Fibroblast of skin of scalp (primary cell): ENCODE measurements at regions not wholly inside any gene's neighbourhood (a gene's known extent, or its start where the extent isn't known, plus 50 kb on each side); places are given as distances from the start of the nearest gene placed in this dataset.
"Not testable (repeated sequence)": the region's sequence is repeated elsewhere in the genome, so short reads cannot be mapped to it uniquely, and the experiment has no call there.

Experiments
- DNase-seq: peaks from one replicate; pipeline ENCODE4 v3.0.0-alpha.2; 2013

DNA sequence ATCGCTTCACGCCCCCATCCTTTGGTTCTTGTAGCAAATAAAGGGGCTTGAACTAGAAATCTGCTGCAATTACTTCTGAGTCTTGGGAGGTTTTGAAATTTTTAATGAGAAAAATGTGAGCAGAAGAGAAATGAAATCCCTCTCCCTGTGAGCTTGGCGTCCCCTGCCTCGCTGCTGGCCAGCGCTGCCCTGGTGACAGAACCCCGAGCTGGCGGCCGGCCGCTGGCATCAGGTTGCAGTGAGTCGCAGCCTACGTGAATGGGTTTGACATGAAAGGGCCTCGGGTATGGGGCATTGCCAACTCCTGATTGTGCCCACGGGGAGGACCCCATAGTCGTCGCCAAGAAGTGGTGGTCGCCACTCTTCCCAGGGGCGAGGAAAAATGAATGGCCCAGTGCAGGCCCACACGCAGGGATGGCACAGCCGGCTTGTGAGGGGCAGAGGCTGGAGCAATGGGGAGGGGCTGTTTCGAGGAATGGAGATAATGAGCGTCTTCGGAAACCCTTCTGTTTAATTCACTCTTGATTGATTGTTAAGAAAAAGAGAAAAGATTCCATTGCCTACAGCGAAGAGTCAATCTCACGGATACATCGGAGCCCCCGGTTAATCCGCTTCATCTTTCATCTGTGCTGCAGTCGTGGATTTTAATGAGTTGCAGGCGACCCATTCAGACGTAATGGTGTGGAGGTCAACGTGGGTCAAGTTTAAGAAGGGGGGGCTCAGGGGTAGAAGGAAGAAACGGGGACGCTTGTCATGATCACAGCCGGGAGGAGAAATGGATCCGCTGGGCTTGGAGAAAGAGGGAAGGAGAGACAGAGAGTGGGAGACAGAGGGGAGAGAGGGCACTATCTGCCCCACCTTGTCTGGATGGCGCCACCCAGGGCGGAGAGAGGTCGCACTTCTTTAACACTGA is 380.1 kb downstream of the THBS2 start:
- DNase-seq, result no peak

DNA sequence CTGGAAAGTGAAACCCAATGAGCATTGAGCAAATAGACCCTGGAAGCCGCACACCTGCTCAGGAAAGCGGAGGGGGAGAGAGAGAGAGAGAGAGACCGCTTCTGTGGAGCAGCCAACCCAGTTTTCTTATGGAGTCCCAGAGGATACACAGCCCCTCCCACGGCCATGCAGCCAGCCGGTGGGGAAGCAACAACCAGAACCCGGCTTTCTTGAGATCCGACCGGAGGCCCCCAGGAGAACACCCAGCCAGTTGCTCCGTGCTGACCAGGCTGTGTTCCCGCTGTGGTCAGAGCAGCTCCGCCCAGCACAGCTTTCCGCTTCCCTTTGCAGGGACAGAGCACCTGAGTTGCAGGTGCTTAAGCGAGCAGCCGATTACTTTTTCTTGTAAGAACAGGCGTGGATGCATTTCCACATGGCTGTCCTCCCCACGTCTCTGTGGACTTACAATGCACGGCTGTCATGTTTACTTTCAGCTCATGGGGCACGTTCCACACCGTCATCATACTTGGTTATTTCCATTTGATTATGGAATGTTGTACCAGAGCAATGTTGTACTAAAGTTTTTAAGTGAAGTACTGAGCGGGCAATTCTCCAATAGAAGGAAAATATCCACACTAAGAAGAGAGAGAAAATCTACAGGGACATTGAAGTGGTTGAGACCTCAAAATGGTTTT is 381.9 kb downstream of the THBS2 start:
- DNase-seq, result no peak

- no peak for DNase-seq
Measured at GRCh38 chr6:168870982-168871381, 382.7 kb downstream of the THBS2 start.

DNA sequence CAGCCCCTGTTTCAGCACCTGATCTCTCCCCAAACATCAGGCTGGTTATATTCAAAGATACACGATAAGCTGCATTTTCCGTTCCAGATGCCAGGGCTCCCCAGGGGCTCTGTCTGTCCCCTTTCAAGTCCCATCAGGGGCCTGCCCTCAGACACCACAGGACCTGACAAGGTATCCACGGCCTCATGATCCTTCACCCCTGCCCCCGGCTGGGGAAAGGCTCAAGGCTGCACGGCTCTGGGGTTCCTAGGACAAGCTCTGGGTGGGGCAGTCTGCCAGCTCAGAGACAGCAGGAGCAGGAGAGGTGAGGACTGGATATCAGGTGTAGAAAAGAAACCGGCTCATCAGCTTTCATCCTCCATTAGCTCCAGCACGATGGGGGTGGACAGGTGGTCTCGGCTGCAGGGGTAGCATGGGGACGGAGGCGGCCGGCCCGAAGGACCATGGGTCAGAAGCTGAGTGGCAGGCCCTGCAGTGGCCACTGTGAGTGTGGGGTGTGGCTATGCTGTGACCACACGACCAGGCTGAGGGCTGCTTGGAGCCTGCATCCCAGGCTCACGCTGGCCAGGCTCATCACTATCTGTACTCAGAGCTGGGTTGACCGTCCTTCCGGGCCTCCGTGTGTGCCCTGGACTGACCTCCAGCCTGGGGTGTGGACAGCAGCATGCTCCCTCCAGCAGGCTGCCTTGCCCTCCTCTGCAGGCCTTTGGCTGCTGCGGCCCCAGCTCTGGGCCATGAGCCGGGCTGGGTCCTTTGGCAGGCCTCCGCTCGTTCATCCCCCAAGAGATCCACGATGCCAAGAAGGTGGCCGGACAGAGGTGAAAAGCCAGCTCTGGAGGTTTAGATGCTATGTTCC is 386.2 kb downstream of the THBS2 start:
- no peak for DNase-seq

DNA sequence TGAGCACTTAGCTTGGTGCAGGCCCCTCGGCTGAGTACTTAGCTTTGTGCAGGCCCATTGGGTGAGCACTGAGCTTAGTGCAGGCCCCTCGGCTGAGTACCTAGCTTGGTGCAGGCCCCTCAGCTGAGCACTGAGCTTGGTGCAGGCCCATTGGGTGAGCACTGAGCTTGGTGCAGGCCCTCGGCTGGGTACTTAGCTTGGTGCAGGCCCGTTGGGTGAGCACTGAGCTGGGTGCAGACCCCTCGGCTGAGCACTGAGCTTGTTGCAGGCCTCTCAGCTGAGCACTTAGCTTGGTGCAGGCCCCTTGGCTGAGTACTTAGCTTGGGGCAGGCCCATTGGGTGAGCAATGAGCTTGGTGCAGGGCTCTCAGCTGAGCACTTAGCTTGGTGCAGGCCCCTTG is 387.1 kb downstream of the THBS2 start:
- DNase-seq, result no peak

- no peak for DNase-seq
Measured at GRCh38 chr6:168865522-168865921, 388.1 kb downstream of the THBS2 start.

- DNase-seq, result no peak
Measured at GRCh38 chr6:168864541-168865460, 388.8 kb downstream of the THBS2 start.

DNA sequence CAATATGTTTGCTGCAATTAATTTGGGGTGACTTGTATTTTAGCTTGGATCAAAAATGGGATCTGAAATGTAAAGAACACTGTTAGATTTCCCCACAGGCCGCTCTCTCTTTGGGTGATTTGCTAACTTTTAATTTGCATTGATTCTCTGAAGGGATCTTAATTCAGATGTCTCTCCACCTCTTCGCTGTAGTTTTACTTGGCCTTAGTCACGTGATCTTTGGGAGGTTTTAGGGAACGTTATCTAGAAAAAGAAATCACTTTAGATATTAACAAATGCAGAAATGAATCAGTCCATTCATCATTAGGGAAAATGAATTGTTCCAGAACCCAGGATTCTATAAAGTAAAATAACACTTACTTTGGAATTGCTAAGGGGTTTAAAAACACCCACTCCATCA is 390.2 kb downstream of the THBS2 start:
- DNase-seq, result no peak

DNA sequence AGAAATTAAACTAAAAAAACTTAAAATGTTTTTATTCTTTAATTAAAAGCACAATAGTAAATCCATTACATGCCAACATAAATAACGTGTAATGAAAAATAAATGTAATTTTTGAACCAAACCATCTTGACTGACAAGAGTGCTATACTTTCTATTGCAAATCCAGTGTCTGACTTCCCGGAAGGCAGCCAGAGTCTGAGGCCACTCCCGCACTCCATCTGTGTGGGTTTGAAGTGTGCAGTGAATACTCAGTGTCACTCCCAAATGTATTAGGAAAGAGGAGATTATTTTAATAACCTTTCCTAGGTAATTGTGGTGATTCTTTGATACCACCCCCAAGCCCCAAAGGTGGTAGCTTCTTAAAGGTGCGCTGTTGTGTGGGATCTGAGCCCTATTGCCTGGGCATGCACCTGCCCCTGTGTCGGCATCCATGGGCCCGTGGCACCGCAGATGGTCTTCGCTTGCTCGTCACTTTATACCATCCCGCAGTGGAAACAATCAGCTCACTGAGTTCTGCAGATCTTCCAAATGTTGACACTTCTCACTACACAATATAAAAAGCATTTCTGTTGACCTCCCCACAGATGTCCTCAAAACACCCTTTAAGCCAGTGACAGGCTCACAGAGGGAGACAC is 391.2 kb downstream of the THBS2 start:
- DNase-seq, result no peak

GRCh38 chr6:168860987-168861386 is 392.7 kb downstream of the THBS2 start:
- no peak for DNase-seq

DNA sequence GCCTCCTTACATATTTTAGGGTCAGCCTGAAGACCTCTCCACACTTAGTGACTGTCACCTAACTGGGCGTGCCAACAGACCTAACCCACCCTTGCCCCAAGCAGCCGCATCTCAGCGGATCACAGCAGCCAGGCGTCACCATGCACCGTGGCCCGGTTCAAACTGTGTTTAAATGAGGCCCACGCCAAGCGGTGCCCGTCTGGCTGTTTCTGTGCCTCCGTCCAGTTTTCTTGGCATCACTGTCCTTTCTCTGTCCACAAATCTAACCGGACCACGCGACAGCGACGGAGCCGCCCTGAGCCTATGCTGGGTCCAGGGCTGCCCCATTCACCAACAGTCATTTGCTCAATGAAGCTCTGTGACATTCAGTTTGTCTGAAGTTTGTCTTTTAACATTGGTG is 393.3 kb downstream of the THBS2 start:
- DNase-seq, result no peak

- DNase-seq, result no peak
Measured at GRCh38 chr6:168858926-168859325, 394.7 kb downstream of the THBS2 start.

GRCh38 chr6:168856914-168857313 is 396.7 kb downstream of the THBS2 start:
- no peak for DNase-seq

DNA sequence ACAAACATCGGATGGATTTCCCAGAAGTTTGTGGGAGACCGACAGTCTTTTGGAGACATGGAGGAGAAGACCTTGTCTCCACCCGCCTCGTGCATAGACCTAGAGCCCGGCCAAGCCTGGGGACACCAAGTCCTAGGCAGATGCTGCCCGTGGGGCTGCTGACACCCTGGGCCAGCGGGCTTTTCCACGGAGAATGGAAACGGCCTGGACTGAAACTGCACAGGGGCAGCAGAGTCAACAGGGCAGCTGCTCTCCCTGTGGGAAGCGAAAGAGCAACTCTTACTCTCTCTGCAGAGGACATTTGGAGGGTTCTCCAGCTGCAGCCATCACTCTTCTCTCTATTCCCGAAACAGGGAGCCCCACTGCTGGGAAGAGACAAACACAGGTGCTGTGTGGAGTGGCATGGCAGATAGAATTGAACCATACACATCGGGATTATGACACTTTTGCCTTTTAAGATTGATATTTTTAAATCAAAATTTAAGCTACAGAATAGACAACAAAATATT is 401.2 kb downstream of the THBS2 start:
- DNase-seq, result peak; percentile 6

DNA sequence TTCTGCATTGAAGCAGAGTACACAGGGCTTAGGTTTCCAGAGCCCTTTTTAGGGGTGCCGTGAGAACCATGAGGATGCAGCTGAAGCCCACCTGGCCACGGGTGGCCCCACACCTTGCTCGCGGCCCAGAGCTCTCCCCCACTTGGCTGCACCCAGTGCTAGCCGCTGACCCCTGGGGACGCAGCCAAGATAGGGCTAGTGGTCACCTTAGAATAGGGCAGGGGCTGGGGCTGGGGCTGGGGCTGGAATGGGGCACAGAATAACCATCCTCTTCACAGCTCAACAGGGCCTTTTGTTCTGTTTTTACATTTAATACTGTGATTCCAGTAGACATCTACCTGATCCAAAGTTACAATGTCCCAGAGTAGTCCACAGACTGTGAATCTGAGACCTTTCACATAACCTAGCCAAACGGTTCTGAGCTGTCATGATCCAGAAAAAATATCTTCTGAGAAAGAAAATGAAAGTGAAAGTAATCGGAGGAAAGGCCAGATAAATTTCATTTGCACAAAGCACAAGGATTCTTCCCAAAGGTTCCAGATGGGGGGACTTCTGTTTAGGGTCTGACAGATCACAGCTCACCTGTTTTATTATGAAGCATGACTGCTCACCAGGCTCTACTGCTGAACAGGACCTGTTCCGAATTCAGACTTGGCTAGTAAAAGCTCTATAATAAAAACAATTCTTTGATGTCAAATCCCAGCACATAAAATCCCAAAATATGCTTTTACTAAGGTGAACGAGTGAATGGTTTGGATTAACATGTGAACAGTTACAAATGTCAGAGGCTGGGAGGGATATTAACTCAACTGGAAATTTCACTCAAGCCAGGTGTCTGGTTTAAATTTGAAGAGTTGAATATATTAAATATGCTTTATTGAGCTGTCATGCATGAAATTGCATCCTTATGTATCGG is 401.9 kb downstream of the THBS2 start:
- peak; percentile 14 for DNase-seq

DNA sequence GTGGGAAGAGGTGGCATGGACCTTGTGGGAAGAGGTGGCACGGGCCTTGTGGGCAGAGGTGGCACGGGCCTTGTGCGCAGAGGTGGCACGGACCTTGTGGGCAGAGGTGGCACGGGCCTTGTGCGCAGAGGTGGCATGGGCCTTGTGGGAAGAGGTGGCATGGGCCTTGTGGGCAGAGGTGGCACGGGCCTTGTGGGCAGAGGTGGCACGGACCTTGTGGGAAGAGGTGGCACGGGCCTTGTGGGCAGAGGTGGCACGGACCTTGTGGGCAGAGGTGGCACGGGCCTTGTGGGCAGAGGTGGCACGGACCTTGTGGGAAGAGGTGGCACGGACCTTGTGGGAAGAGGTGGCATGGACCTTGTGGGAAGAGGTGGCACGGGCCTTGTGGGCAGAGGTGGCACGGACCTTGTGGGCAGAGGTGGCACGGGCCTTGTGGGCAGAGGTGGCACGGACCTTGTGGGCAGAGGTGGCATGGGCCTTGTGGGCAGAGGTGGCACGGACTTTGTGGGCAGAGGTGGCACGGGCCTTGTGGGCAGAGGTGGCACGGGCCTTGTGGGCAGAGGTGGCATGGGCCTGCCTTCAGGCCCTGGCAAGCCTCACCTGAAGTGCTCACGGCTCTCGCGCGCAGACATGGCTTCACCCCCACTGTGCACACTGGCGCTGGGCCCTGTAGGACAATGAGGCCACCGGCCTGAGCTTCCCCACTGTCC is 403.5 kb downstream of the THBS2 start:
- DNase-seq, result not testable (repeated sequence)

- DNase-seq, result no peak
Measured at GRCh38 chr6:168849459-168849858, 404.2 kb downstream of the THBS2 start.

- DNase-seq, result no peak
Measured at GRCh38 chr6:168848797-168849196, 404.8 kb downstream of the THBS2 start.
